ENCODE measurements at regions not wholly inside any gene's neighbourhood (a gene's known extent, or its start where the extent isn't known, plus 50 kb on each side); places are given as distances from the start of the nearest gene placed in this dataset.

DNA sequence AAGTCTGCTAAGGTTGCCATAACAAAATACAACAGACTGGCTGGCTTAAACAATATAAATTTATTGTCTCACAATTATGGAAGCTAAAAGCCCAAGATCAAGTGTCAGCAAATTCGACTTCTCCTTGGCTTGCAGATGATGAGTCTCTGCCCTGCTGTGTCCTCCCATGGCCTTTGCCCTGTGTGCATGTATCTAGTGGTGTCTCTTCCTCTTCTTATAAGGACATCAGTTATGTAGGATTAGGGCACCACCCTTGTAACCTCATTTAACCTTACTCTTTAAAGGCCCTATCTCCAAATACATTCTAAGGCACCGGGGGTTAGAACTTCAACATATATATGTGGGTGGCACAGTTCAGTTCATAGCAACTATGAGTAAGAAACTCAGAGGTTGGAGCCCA lies 157.9 kb upstream of the RASA1 start:
- H3K9me3 ChIP-seq (ENCODE audit: control insufficient read depth in 1 of 2, low read length in 2 of 2): no peaks in the 10 kb centered on the region
- no peaks in the 10 kb centered on the region for H3K36me3 ChIP-seq (ENCODE audit: control insufficient read depth in 1 of 2, insufficient read depth in 2 of 2, low read length in 2 of 2)
- no peaks in the 10 kb centered on the region for H3K4me1 ChIP-seq (ENCODE audit: control insufficient read depth in 1 of 2, insufficient read depth in 2 of 2, low read length in 2 of 2)
- H3K9ac ChIP-seq (ENCODE audit: low read depth in 1 of 2, low read length in 2 of 2): no peak overlapping the region
- H3K4me3 ChIP-seq (ENCODE audit: low read depth in 1 of 2, low read length in 2 of 2): no peak overlapping the region
- H3K27ac ChIP-seq (ENCODE audit: low read depth, low read length): no peak overlapping the region
- no peaks in the 10 kb centered on the region for H3K27me3 ChIP-seq (ENCODE audit: control insufficient read depth in 1 of 2, insufficient read depth in 2 of 2, low read length in 2 of 2)

DNA sequence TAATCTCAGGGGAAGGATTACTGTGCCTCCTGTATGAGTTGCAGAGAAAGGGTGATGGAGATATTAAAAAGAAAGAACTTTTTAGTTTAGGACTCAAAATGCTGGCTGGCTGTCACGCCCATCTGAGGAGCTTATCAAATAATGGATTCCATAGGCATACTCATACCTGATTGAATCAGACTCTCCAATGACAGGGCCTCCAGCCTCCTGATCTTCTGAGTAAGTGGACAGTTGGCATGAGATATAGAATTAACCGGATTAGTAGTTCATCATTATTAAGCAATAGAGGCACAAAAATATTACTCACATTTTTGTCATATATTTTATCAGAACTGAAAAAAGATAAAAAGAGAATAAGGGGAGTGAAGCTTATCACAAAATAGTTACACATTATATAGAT lies 157.0 kb upstream of the RASA1 start:
- Histone ChIP-seq H3K9me3 (ENCODE audit: control insufficient read depth in 1 of 2, low read length in 2 of 2) (no peaks in the 10 kb centered on the region), H3K27me3 (ENCODE audit: control insufficient read depth in 1 of 2, insufficient read depth in 2 of 2, low read length in 2 of 2) (no peaks in the 10 kb centered on the region)

DNA sequence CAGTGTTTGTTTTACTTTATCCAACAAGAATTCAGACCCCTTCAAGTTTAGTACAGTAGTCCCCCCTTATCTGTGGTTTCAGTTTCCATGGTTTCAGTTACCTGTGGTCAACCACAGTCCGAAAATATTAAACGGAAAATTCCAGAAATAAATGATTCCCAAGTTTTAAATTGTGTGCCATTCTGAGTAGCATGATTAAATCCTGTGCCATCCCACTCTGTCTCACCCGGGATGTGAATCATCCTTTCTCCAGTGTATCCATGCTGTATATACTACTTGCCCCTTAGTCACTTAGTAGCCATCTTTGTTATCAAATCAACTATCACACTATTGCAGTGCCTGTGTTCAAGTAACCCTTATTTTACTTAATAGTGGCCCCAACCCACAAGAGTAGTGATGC lies 153.8 kb upstream of the RASA1 start:
- Histone ChIP-seq H3K27ac (ENCODE audit: low read depth, low read length) (no peak overlapping the region), H3K4me3 (ENCODE audit: low read depth in 1 of 2, low read length in 2 of 2) (no peak overlapping the region), H3K9ac (ENCODE audit: low read depth in 1 of 2, low read length in 2 of 2) (no peak overlapping the region), H3K27me3 (ENCODE audit: control insufficient read depth in 1 of 2, insufficient read depth in 2 of 2, low read length in 2 of 2) (no peaks in the 10 kb centered on the region), H3K4me1 (ENCODE audit: control insufficient read depth in 1 of 2, insufficient read depth in 2 of 2, low read length in 2 of 2) (no peaks in the 10 kb centered on the region), H3K36me3 (ENCODE audit: control insufficient read depth in 1 of 2, insufficient read depth in 2 of 2, low read length in 2 of 2) (no peaks in the 10 kb centered on the region), H3K9me3 (ENCODE audit: control insufficient read depth in 1 of 2, low read length in 2 of 2) (no peaks in the 10 kb centered on the region)

More for the DNA sequence above, 157.0 kb upstream of the RASA1 start:
- no peak overlapping the region for H3K4me3 ChIP-seq (ENCODE audit: low read depth in 1 of 2, low read length in 2 of 2)
- H3K36me3 ChIP-seq (ENCODE audit: control insufficient read depth in 1 of 2, insufficient read depth in 2 of 2, low read length in 2 of 2): no peaks in the 10 kb centered on the region
- H3K9ac ChIP-seq (ENCODE audit: low read depth in 1 of 2, low read length in 2 of 2): no peak overlapping the region
- H3K4me1 ChIP-seq (ENCODE audit: control insufficient read depth in 1 of 2, insufficient read depth in 2 of 2, low read length in 2 of 2): no peaks in the 10 kb centered on the region
- no peak overlapping the region for H3K27ac ChIP-seq (ENCODE audit: low read depth, low read length)

DNA sequence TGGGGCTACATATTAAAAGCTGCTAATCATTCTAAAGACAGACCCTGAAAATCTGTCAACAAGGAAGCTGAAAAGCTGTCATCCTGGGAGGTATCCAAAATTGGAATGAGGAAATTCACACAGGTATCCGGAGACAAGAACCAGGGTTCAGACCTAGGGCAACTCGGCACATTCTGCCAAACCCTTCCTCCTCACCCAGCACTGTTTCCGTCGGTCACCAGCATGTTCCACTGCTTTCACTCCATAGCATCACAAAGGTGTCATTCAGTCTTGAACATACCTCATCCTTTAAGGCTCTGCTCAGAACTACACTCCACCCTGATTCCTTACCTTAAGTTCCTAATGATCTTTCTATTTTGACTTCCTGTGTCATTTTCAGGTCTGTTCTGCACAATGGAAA lies 153.1 kb upstream of the RASA1 start:
- Histone ChIP-seq H3K4me1 (ENCODE audit: control insufficient read depth in 1 of 2, insufficient read depth in 2 of 2, low read length in 2 of 2) (no peaks in the 10 kb centered on the region), H3K36me3 (ENCODE audit: control insufficient read depth in 1 of 2, insufficient read depth in 2 of 2, low read length in 2 of 2) (no peaks in the 10 kb centered on the region), H3K27ac (ENCODE audit: low read depth, low read length) (no peak overlapping the region), H3K9me3 (ENCODE audit: control insufficient read depth in 1 of 2, low read length in 2 of 2) (no peaks in the 10 kb centered on the region), H3K9ac (ENCODE audit: low read depth in 1 of 2, low read length in 2 of 2) (no peak overlapping the region), H3K4me3 (ENCODE audit: low read depth in 1 of 2, low read length in 2 of 2) (no peak overlapping the region), H3K27me3 (ENCODE audit: control insufficient read depth in 1 of 2, insufficient read depth in 2 of 2, low read length in 2 of 2) (no peaks in the 10 kb centered on the region)

DNA sequence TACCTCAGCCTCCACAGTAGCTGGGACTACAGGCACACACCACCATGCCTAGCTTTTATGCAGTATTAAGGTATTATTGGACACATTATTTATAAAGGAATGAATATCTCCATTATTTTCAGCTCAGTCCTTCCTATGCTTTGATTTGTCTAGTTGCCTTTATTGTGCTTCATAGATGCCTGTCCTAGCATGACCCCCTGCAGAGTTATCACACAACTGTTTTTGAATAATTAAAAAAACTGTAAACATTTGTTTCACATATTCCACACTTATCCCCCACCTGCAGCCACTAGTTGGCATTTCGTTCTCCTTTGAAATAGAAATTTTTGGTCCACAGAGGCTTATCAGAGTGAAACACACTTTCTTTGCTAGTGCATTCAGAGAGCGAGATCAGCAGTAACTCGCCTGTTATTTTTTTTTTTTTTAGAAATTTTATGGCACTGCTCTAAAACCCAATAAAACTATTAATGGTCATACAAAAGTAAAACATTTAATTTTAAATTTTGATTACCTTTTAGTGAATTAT lies 151.8 kb upstream of the RASA1 start:
- H3K9ac ChIP-seq (ENCODE audit: low read depth in 1 of 2, low read length in 2 of 2): no peak overlapping the region
- peaks cover 0 to 8% of the 10 kb centered on the region in 2 donors for H3K4me1 ChIP-seq (ENCODE audit: control insufficient read depth in 1 of 2, insufficient read depth in 2 of 2, low read length in 2 of 2)
- no peaks in the 10 kb centered on the region for H3K36me3 ChIP-seq (ENCODE audit: control insufficient read depth in 1 of 2, insufficient read depth in 2 of 2, low read length in 2 of 2)
- no peaks in the 10 kb centered on the region for H3K9me3 ChIP-seq (ENCODE audit: control insufficient read depth in 1 of 2, low read length in 2 of 2)
- H3K27ac ChIP-seq (ENCODE audit: low read depth, low read length): no peak overlapping the region
- no peak overlapping the region for H3K4me3 ChIP-seq (ENCODE audit: low read depth in 1 of 2, low read length in 2 of 2)
- no peaks in the 10 kb centered on the region for H3K27me3 ChIP-seq (ENCODE audit: control insufficient read depth in 1 of 2, insufficient read depth in 2 of 2, low read length in 2 of 2)

DNA sequence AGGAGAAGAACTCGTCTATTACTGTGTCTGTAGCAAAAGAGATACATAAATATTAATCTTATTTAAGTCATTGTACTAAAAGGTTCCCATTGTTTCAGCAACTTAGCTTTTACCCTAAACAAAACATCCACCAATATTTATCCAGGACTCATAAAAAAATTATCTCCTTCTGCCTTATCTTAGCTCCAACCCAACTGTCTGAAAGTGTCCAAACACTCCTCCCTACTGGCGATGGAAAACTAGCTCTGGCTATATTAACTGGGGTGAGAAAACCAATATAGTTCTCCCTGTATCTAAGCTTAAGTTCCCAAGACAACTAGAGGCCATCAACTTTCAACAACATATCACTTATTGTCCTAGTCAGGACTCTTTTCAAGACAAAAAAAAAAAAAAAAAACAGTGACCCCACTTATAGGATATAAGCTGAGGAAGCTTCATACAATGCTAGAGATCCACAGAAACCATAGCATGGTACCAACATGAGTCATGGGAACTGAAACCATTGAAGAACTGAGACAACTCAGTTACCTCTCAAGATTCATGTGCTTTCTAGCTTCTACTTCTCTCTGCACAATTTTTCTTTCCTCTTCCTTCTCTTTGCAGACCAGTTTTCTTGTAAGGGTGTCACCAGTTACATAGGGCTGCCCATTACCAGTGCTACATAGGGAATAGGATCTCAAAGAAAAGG lies 150.7 kb upstream of the RASA1 start:
- no peaks in the 10 kb centered on the region for H3K27me3 ChIP-seq (ENCODE audit: control insufficient read depth in 1 of 2, insufficient read depth in 2 of 2, low read length in 2 of 2)

DNA sequence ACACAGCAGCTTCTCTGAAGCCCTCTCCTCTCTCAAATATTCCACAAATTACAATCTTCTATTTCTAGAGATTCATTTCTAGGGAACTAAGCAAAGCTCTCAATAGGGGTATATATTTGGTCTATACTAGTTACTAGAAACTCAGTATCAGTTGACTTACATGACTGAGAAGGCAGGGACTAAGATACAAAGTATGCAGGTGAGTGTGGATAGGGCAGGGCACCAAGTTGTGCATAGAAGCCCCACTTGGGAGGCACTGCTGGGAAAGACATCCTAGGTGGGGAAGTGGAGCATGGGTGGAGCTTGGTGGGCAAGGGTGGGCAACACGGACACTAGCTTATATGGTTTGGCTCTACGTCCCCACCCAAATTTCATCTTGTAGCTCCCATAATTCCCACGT lies 148.1 kb upstream of the RASA1 start:
- Histone ChIP-seq H3K9ac (ENCODE audit: low read depth in 1 of 2, low read length in 2 of 2) (no peak overlapping the region), H3K4me3 (ENCODE audit: low read depth in 1 of 2, low read length in 2 of 2) (no peak overlapping the region), H3K4me1 (ENCODE audit: control insufficient read depth in 1 of 2, insufficient read depth in 2 of 2, low read length in 2 of 2) (peaks cover 0 to 16% of the 10 kb centered on the region in 2 donors), H3K36me3 (ENCODE audit: control insufficient read depth in 1 of 2, insufficient read depth in 2 of 2, low read length in 2 of 2) (no peaks in the 10 kb centered on the region), H3K27ac (ENCODE audit: low read depth, low read length) (no peak overlapping the region), H3K27me3 (ENCODE audit: control insufficient read depth in 1 of 2, insufficient read depth in 2 of 2, low read length in 2 of 2) (no peaks in the 10 kb centered on the region), H3K9me3 (ENCODE audit: control insufficient read depth in 1 of 2, low read length in 2 of 2) (no peaks in the 10 kb centered on the region)

More for the DNA sequence above, 150.7 kb upstream of the RASA1 start:
- H3K27ac ChIP-seq (ENCODE audit: low read depth, low read length): no peak overlapping the region
- no peak overlapping the region for H3K9ac ChIP-seq (ENCODE audit: low read depth in 1 of 2, low read length in 2 of 2)
- no peaks in the 10 kb centered on the region for H3K9me3 ChIP-seq (ENCODE audit: control insufficient read depth in 1 of 2, low read length in 2 of 2)
- H3K36me3 ChIP-seq (ENCODE audit: control insufficient read depth in 1 of 2, insufficient read depth in 2 of 2, low read length in 2 of 2): no peaks in the 10 kb centered on the region
- H3K4me3 ChIP-seq (ENCODE audit: low read depth in 1 of 2, low read length in 2 of 2): no peak overlapping the region
- H3K4me1 ChIP-seq (ENCODE audit: control insufficient read depth in 1 of 2, insufficient read depth in 2 of 2, low read length in 2 of 2): peaks cover 0 to 16% of the 10 kb centered on the region in 2 donors

DNA sequence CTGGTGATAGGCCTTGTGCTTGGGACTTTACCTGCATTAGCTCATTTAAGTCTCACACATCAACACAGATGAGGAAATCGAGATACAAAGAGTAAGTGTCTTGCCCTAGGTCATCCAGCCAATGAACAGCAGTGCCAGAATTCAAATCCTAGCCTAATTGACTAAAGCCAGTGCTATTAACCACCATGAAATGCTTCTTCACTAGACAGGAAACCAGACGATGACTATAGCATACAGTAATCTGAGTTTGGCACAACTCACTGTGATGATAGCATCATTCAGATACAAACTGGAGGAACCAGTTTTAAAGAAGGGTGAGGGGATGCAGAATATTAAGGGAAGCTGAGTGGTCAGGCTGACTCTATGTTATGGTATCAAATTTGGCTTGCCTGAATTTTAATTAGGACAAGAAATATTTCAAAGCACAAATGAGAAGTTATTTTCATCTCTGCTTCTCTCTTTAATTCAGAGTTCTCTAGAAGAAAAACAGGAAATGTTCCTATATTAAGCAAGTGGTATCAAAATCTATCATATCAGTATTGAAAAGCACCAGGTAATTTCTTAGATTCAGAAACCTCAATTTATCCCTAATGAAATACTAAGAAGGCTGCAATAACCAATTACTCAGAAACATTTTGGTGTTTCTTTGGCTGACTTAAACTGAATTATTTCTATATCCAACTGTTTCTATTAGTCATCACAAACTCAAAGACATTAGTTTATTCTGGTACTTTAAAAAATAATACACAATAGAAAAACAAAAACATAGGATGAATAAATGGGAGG lies 147.0 kb upstream of the RASA1 start:
- no peak overlapping the region for H3K9ac ChIP-seq (ENCODE audit: low read depth in 1 of 2, low read length in 2 of 2)
- no peak overlapping the region for H3K27ac ChIP-seq (ENCODE audit: low read depth, low read length)
- no peaks in the 10 kb centered on the region for H3K36me3 ChIP-seq (ENCODE audit: control insufficient read depth in 1 of 2, insufficient read depth in 2 of 2, low read length in 2 of 2)
- H3K4me1 ChIP-seq (ENCODE audit: control insufficient read depth in 1 of 2, insufficient read depth in 2 of 2, low read length in 2 of 2): peaks cover 0 to 16% of the 10 kb centered on the region in 2 donors
- H3K9me3 ChIP-seq (ENCODE audit: control insufficient read depth in 1 of 2, low read length in 2 of 2): no peaks in the 10 kb centered on the region
- H3K4me3 ChIP-seq (ENCODE audit: low read depth in 1 of 2, low read length in 2 of 2): no peak overlapping the region
- H3K27me3 ChIP-seq (ENCODE audit: control insufficient read depth in 1 of 2, insufficient read depth in 2 of 2, low read length in 2 of 2): no peaks in the 10 kb centered on the region

DNA sequence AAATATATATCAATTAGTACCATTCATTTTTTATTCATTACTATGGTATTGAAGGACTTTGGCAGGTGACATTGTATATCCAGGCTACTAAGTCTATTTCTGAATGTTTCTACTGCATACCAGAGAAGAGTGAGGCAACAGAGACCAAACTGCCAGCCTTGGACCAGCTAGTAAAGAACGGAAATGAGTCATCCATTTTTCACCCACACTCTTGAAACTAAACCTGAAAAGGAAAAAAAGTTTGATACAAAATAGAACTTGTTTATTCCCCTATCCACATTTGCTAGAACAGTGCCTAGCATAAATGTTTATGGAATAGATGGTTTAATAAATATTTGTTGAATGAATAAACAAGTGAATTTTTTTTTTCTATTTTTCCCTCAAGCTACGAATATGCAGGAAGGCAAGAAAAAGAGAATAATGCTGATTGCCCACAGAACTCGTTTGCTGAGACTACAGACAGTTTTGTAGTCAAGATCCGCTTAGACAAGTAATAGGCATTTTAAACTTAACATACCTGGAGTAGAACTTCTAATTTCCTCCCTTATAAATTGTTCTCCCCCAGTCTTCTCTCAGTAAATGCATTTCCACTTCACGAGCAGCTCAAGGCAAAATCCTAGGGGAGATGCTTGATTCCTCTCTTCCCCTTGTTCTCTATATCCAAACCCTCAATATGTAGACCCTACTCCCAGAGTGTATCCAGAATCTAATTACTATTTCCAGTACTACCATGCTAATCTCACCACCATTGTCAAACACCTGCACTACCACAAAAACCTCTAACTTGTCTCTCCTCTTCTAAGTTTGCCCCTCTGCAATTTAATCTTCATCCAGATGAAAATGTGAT lies 146.2 kb upstream of the RASA1 start:
- no peak overlapping the region for H3K27ac ChIP-seq (ENCODE audit: low read depth, low read length)
- H3K9me3 ChIP-seq (ENCODE audit: control insufficient read depth in 1 of 2, low read length in 2 of 2): no peaks in the 10 kb centered on the region
- H3K9ac ChIP-seq (ENCODE audit: low read depth in 1 of 2, low read length in 2 of 2): no peak overlapping the region
- no peak overlapping the region for H3K4me3 ChIP-seq (ENCODE audit: low read depth in 1 of 2, low read length in 2 of 2)
- H3K36me3 ChIP-seq (ENCODE audit: control insufficient read depth in 1 of 2, insufficient read depth in 2 of 2, low read length in 2 of 2): no peaks in the 10 kb centered on the region
- no peaks in the 10 kb centered on the region for H3K27me3 ChIP-seq (ENCODE audit: control insufficient read depth in 1 of 2, insufficient read depth in 2 of 2, low read length in 2 of 2)
- H3K4me1 ChIP-seq (ENCODE audit: control insufficient read depth in 1 of 2, insufficient read depth in 2 of 2, low read length in 2 of 2): peaks cover 0 to 16% of the 10 kb centered on the region in 2 donors

Measured in duodenal mucosa (tissue), 2 donors.